Pons (tissue), 1 donor: ENCODE measurements at regions not wholly inside any gene's neighbourhood (a gene's known extent, or its start where the extent isn't known, plus 50 kb on each side); places are given as distances from the start of the nearest gene placed in this dataset.
"Not testable (repeated sequence)": the region's sequence is repeated elsewhere in the genome, so short reads cannot be mapped to it uniquely, and the experiment has no call there.

Source experiments
- DNase-seq: peaks from one replicate; pipeline ENCODE4 v3.0.0-alpha.2; 2016; ENCODE audit warnings: low spot score

DNA sequence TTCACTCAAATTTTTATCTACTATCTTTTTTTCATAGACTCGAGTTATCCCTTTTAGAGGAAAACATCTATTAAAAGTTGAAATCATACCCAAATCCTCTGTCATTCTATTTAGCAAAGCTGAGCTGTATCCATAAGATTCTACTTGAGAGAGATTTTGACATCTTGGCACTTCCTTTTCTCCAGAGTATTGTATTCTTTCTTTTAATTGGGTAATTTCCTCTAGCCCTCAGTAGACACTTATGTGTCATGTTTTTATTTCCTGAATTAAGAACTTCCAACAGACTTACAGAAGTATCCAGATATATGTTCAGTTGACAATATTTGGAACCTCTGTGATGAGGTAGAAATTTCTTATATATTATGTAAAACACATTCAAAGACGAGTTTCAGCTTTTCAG, 201.6 kb upstream of the NR3C2 start:
- no peak for DNase-seq

DNA sequence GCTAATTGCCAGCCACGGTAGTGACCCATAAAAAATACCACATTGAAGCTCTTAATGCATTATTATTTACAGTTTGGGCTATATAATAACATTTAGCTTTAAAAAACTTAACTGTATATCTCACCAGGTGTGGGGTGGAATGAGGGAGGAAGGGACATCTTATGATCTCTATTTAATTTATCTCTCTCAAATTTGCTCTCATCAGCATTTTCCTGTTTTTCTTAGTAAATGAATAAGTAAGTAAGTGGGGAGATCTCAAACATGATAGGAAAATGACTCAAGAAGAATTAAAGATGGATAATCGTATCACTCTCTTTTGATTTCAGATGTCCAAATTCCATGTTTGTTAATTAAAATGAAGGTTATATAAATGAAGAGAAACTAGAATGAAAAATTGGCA, 200.7 kb upstream of the NR3C2 start:
- DNase-seq = no peak

DNA sequence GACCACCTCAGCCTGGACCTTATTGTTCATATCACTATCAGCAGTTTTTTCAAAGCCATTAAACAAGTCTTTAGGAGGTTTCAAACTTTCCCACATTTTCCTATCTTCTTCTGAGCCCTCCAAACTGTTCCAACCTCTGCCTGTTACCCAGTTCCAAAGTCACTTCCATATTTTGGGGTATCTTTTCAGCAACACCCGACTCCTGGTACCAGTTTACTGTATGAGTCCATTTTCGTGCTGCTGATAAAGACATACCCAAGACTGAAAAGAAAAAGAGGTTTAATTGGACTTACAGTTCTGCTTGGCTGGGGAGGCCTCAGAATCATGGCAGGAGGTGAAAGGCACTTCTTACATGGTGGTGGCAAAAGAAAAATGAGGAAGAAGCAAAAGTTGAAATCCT, 195.9 kb upstream of the NR3C2 start:
- DNase-seq = not testable (repeated sequence)

DNA sequence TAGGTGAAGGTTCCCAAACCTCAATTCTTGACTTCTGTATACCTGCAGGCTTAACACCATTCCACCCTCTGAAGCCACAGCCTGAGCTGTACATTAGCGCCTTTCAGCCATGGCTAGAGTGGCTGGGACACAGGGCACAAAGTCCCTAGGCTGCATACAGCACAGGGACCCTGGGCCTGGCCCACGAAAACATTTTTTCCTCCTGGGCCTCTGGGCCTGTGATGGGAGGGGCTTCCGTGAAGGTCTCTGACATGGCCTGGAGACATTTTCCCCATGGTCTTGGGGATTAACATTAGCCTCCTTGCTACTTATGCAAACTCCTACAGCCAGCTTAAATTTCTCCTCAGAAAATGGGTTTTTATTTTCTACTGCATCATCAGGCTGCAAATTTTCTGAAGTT, 195.2 kb upstream of the NR3C2 start:
- not testable (repeated sequence) for DNase-seq

- no peak for DNase-seq
These were observed 192.3 kb upstream of the NR3C2 start for GRCh38 chr4:148634476-148634875.

DNA sequence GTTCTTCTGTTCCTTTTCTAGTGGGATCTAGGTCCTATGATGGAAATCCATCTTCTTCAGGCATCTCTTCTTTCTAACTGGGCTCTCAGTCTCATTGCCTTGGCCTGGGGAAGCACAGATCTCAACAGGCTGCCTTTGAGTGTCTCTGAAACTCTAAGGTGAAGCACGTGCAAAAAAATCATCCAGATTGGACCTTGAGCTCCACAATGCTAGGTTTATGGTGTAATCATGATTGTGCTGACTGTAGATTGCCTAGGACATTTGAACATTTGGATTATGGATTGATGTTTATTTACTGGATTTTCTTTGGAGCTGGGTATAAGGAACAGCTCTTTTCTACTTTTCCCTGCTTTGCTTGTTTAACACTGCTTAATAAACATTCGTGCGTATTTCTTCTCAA, 191.5 kb upstream of the NR3C2 start:
- no peak for DNase-seq

- DNase-seq = no peak
These were observed 190.3 kb upstream of the NR3C2 start for GRCh38 chr4:148632476-148632875.

DNA sequence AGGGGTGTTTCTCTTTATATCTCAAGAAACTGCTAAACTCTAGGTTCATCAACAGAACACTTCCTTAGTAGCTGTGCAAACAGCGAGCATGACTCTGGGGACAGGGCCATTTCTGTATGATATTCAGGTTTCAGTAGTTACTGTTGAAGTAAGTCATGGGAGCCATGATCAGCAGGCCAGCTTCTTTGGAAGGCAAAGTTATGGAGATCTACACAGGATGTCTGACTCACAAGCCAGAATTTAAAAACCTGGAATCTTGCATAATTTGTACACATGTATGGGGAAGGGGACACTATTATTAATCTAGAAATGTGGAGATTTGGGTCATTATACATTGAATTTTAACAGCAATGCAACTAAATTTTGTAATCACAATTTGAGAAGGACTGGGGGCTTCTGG, 187.8 kb upstream of the NR3C2 start:
- no peak for DNase-seq

GRCh38 chr4:148618856-148619255, 176.6 kb upstream of the NR3C2 start:
- no peak for DNase-seq

GRCh38 chr4:148608968-148609367, 166.8 kb upstream of the NR3C2 start:
- DNase-seq = no peak

GRCh38 chr4:148598418-148599207, 156.4 kb upstream of the NR3C2 start:
- not testable (repeated sequence) for DNase-seq

DNA sequence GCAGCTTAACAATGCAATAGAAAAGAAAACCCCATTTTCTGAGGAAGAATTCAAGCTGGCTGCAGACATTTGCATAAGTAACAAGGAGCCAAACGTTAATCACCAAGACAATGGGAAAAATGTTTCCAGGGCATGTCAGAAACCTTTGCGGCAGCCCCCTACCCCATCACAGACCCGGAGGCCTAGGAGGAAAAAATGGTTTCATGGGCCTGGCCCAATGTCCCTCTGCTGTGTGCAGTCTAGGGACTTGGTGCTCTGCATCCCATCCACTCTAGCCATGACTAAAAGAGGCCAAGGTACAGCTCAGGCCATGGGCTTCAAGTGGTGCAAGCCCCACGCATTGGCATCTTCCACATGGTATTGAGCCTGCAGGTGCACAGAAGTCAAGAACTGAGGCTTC, 147.0 kb upstream of the NR3C2 start:
- no peak for DNase-seq

DNA sequence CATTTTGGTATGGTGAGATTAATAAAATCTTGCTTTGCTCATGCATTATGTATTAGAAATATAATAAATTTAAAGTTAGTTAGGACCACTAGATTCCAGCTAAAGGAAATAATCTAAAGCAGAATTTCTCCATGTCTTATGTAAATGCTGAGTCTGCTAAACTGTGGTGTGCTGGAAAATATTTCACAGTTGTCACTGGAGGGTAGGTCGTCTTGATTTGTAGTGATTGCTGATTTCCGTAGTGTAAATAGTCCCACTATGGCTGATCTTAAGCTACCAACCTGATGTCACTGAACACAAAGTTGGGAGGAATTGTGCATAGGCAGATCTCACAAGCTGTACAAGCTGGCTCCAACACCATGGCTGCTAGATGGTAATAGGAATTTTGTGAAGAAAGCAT, 133.4 kb upstream of the NR3C2 start:
- DNase-seq = no peak

- no peak for DNase-seq
These were observed 132.7 kb upstream of the NR3C2 start for GRCh38 chr4:148574911-148575310.

- DNase-seq = no peak
These were observed 132.3 kb upstream of the NR3C2 start for GRCh38 chr4:148574502-148574901.

GRCh38 chr4:148574066-148574465, 131.9 kb upstream of the NR3C2 start:
- DNase-seq = no peak

GRCh38 chr4:148573296-148573695, 131.1 kb upstream of the NR3C2 start:
- DNase-seq = no peak

DNA sequence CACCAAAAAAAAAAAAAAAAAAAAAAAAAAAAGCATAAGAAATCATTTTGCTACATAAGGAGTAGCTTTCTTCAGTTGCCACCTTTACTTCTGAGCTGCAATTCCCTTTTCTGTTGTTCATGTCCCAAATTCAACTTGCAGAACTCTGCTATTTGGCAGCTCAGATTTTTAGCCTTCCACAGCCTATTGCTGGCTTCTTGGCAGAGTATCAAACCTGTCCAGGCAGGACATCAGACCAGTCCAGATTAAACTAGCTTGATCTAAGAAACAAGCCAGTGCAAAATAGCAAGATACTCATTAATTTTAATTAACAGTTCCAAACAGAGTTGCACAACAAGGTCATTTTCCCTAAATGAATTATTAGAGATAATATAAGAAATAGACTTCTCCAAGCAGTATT, 123.6 kb upstream of the NR3C2 start:
- peak; percentile 55 for DNase-seq

DNA sequence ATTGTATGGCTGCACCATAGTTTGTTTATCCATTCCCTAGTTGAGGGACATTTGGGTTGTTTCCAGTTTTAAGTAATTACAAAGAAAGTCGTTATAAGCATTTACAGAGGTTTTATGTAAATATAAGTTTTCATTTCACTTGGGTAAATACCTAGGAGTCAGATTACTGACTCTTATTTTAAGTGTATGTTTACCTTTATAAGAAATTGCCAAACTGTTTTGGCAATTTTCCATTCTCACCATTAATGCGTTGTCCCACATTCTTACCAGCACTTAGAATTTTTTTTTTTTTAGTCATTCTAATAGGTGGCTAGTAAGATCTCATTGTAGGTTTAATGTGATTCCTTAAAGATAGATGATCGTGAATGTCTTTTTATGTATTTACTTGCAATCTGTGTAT, 121.5 kb upstream of the NR3C2 start:
- no peak for DNase-seq

GRCh38 chr4:148561467-148561866, 119.3 kb upstream of the NR3C2 start:
- no peak for DNase-seq

- DNase-seq = no peak
These were observed 115.6 kb upstream of the NR3C2 start for GRCh38 chr4:148557793-148558192.

DNA sequence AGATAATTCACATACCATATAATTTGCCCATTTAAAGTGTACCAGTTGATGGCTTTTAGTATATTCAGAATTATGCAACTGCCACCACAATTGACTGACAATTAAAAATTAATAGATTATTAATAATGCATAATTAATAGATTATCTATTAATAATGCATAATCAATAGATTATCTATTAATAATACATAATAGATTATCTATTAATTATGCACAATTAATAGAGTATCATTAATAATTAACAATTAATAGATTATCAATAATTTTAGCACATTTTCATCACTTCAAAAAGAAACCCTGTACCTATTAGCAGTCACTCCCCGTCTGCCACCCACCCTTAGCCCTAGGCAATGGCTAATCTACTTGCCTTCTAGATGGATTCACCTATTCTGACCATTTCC, 108.6 kb upstream of the NR3C2 start:
- DNase-seq = no peak

DNA sequence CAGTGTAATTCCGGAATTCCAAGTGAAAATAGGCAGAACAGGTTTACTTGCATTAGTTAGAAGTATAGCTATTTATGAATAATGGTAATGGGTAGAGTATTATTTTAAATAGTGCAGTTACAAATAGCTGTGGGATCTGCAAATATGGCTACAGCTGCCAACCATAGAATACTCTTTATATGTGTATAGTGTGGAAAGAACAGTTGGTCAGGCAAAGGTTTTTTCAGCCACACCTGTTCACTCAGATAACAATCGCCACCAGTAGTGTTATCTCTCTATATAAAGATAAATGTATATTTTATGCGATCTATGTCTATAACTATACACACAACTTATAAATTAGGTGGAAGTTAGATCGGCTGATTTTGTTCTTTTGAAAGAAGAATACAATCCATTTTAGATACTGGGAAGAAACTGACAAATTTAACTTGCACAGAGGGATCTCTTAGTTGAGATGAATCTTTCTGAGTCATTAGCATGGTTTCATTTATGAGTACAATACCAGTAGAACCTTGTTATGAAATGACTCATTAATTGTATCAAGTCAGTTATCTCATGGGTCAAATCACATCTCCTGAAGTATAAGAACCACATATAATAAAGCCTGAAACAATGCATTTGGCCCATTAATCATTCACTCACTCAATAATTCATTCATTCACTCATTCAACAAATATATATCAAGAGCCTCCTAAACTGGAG, 100.9 kb upstream of the NR3C2 start:
- DNase-seq = no peak
